ENCODE measurements at regions not wholly inside any gene's neighbourhood (a gene's known extent, or its start where the extent isn't known, plus 50 kb on each side); places are given as distances from the start of the nearest gene placed in this dataset.
A peak's percentile ranks its signal among the peaks of the same experiment; 100 is the strongest.
"Not testable (repeated sequence)": the region's sequence is repeated elsewhere in the genome, so short reads cannot be mapped to it uniquely, and the experiment has no call there.

- H3K9me2 ChIP-seq (replicated peaks; ENCODE audit: insufficient read depth, low read length); H3K27ac ChIP-seq (ENCODE audit: low read length); H3K4me2 ChIP-seq (ENCODE audit: low read depth, low read length); DNase-seq; H3K36me3 ChIP-seq (replicated peaks; ENCODE audit: insufficient read depth, low read length); H3K79me2 ChIP-seq (ENCODE audit: low read length); H2AFZ ChIP-seq (ENCODE audit: low read length); H3K4me3 ChIP-seq (ENCODE audit: low read length); H4K20me1 ChIP-seq (ENCODE audit: insufficient read depth, low read length); H3K9me3 ChIP-seq (replicated peaks; ENCODE audit: insufficient read depth, low read length); H3K27me3 ChIP-seq (replicated peaks; ENCODE audit: insufficient read depth, low read length); H3K9ac ChIP-seq (ENCODE audit: low read length); H3K4me1 ChIP-seq (ENCODE audit: low read length); H3F3A ChIP-seq (ENCODE audit: insufficient read depth, low read length): not testable (repeated sequence)
Observed at GRCh38 chr1:223931476-223931875, 85.7 kb upstream of the TP53BP2 start.

DNA sequence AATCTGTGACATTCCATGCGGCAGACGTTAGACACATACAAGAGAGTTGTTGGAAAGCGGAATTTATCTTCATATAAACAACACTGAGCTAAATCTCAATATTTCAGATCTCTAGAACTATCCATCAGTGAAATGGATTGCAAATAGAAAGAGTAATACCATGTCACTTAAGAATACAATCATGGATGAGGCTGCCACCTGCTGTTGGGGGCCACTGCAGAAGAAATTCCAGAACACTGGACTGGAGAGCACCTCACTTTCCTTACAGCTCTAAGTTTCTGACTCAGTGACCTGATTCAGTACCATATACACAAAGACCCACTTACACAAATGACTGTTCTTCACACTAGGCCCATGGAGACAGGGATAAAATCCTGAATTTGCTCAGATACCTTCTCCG, 75.1 kb upstream of the TP53BP2 start:
- not testable (repeated sequence) for H3K27ac ChIP-seq (ENCODE audit: low read length); H3K4me1 ChIP-seq (ENCODE audit: low read length); H3K27me3 ChIP-seq (replicated peaks; ENCODE audit: insufficient read depth, low read length); H3F3A ChIP-seq (ENCODE audit: insufficient read depth, low read length); H3K79me2 ChIP-seq (ENCODE audit: low read length); H4K20me1 ChIP-seq (ENCODE audit: insufficient read depth, low read length); DNase-seq; H3K9ac ChIP-seq (ENCODE audit: low read length); H3K36me3 ChIP-seq (replicated peaks; ENCODE audit: insufficient read depth, low read length); H2AFZ ChIP-seq (ENCODE audit: low read length); H3K4me3 ChIP-seq (ENCODE audit: low read length); H3K9me3 ChIP-seq (replicated peaks; ENCODE audit: insufficient read depth, low read length); H3K4me2 ChIP-seq (ENCODE audit: low read depth, low read length); H3K9me2 ChIP-seq (replicated peaks; ENCODE audit: insufficient read depth, low read length)

DNA sequence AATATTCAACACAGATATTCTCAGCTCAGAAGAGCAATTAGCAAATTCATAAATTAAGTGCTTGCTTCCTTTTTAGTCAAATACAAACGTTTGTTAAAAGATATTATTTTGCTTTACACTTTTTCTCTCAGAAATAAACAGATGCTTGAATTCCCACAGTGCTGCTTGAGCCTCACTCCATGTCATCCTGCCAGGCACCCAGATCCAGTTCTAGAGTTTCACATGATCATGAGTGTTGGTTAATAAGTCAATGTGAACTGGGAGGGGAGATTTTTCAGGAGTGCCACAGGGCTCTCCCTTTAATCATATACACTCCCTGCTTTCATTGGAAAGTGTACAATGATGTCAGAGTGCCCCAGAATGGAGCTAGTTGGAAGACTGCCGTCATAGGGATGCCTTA, 69.7 kb upstream of the TP53BP2 start:
- not testable (repeated sequence) for H3K27me3 ChIP-seq (replicated peaks; ENCODE audit: insufficient read depth, low read length); H3K27ac ChIP-seq (ENCODE audit: low read length); H4K20me1 ChIP-seq (ENCODE audit: insufficient read depth, low read length); H3K9me3 ChIP-seq (replicated peaks; ENCODE audit: insufficient read depth, low read length); H3K4me3 ChIP-seq (ENCODE audit: low read length); H2AFZ ChIP-seq (ENCODE audit: low read length); H3K9ac ChIP-seq (ENCODE audit: low read length); H3K79me2 ChIP-seq (ENCODE audit: low read length); H3K4me2 ChIP-seq (ENCODE audit: low read depth, low read length); H3K9me2 ChIP-seq (replicated peaks; ENCODE audit: insufficient read depth, low read length); H3F3A ChIP-seq (ENCODE audit: insufficient read depth, low read length); H3K36me3 ChIP-seq (replicated peaks; ENCODE audit: insufficient read depth, low read length); H3K4me1 ChIP-seq (ENCODE audit: low read length); DNase-seq

- not testable (repeated sequence) for H3K27ac ChIP-seq (ENCODE audit: low read length); DNase-seq; H3K79me2 ChIP-seq (ENCODE audit: low read length); H2AFZ ChIP-seq (ENCODE audit: low read length); H3K9ac ChIP-seq (ENCODE audit: low read length); H3K9me2 ChIP-seq (replicated peaks; ENCODE audit: insufficient read depth, low read length); H3K4me1 ChIP-seq (ENCODE audit: low read length); H3F3A ChIP-seq (ENCODE audit: insufficient read depth, low read length); H4K20me1 ChIP-seq (ENCODE audit: insufficient read depth, low read length); H3K27me3 ChIP-seq (replicated peaks; ENCODE audit: insufficient read depth, low read length); H3K9me3 ChIP-seq (replicated peaks; ENCODE audit: insufficient read depth, low read length); H3K4me3 ChIP-seq (ENCODE audit: low read length); H3K36me3 ChIP-seq (replicated peaks; ENCODE audit: insufficient read depth, low read length); H3K4me2 ChIP-seq (ENCODE audit: low read depth, low read length)
Observed at GRCh38 chr1:223913715-223914114, 68.0 kb upstream of the TP53BP2 start.

GRCh38 chr1:223907943-223908587, 62.3 kb upstream of the TP53BP2 start:
- not testable (repeated sequence) for H3K9me2 ChIP-seq (replicated peaks; ENCODE audit: insufficient read depth, low read length); H3K4me3 ChIP-seq (ENCODE audit: low read length); H3K9me3 ChIP-seq (replicated peaks; ENCODE audit: insufficient read depth, low read length); H3K9ac ChIP-seq (ENCODE audit: low read length); H3K36me3 ChIP-seq (replicated peaks; ENCODE audit: insufficient read depth, low read length); H3F3A ChIP-seq (ENCODE audit: insufficient read depth, low read length); H3K4me2 ChIP-seq (ENCODE audit: low read depth, low read length); DNase-seq; H3K27ac ChIP-seq (ENCODE audit: low read length); H3K4me1 ChIP-seq (ENCODE audit: low read length); H3K79me2 ChIP-seq (ENCODE audit: low read length); H3K27me3 ChIP-seq (replicated peaks; ENCODE audit: insufficient read depth, low read length); H4K20me1 ChIP-seq (ENCODE audit: insufficient read depth, low read length); H2AFZ ChIP-seq (ENCODE audit: low read length)
- TF ChIP-seq, protein P1, sequence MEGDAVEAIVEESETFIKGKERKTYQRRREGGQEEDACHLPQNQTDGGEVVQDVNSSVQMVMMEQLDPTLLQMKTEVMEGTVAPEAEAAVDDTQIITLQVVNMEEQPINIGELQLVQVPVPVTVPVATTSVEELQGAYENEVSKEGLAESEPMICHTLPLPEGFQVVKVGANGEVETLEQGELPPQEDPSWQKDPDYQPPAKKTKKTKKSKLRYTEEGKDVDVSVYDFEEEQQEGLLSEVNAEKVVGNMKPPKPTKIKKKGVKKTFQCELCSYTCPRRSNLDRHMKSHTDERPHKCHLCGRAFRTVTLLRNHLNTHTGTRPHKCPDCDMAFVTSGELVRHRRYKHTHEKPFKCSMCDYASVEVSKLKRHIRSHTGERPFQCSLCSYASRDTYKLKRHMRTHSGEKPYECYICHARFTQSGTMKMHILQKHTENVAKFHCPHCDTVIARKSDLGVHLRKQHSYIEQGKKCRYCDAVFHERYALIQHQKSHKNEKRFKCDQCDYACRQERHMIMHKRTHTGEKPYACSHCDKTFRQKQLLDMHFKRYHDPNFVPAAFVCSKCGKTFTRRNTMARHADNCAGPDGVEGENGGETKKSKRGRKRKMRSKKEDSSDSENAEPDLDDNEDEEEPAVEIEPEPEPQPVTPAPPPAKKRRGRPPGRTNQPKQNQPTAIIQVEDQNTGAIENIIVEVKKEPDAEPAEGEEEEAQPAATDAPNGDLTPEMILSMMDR (IDR thresholded peaks at IDR 0.05; ENCODE audit: low read length) = peak; percentile 32; the same call in 1 of the 2 replicates

- not testable (repeated sequence) for H3K4me3 ChIP-seq (ENCODE audit: low read length); H4K20me1 ChIP-seq (ENCODE audit: insufficient read depth, low read length); H3K9ac ChIP-seq (ENCODE audit: low read length); H3K4me2 ChIP-seq (ENCODE audit: low read depth, low read length); H3K27ac ChIP-seq (ENCODE audit: low read length); H2AFZ ChIP-seq (ENCODE audit: low read length); H3K27me3 ChIP-seq (replicated peaks; ENCODE audit: insufficient read depth, low read length); H3K9me3 ChIP-seq (replicated peaks; ENCODE audit: insufficient read depth, low read length); H3F3A ChIP-seq (ENCODE audit: insufficient read depth, low read length); DNase-seq; H3K9me2 ChIP-seq (replicated peaks; ENCODE audit: insufficient read depth, low read length); H3K4me1 ChIP-seq (ENCODE audit: low read length); H3K79me2 ChIP-seq (ENCODE audit: low read length); H3K36me3 ChIP-seq (replicated peaks; ENCODE audit: insufficient read depth, low read length)
Observed at GRCh38 chr1:223903221-223903620, 57.5 kb upstream of the TP53BP2 start.

GRCh38 chr1:223899775-223900174, 54.0 kb upstream of the TP53BP2 start:
- not testable (repeated sequence) for H3K9ac ChIP-seq (ENCODE audit: low read length); H3K79me2 ChIP-seq (ENCODE audit: low read length); H2AFZ ChIP-seq (ENCODE audit: low read length); H4K20me1 ChIP-seq (ENCODE audit: insufficient read depth, low read length); DNase-seq; H3K4me2 ChIP-seq (ENCODE audit: low read depth, low read length); H3K4me3 ChIP-seq (ENCODE audit: low read length); H3K36me3 ChIP-seq (replicated peaks; ENCODE audit: insufficient read depth, low read length); H3K4me1 ChIP-seq (ENCODE audit: low read length); H3K9me3 ChIP-seq (replicated peaks; ENCODE audit: insufficient read depth, low read length); H3K9me2 ChIP-seq (replicated peaks; ENCODE audit: insufficient read depth, low read length); H3K27me3 ChIP-seq (replicated peaks; ENCODE audit: insufficient read depth, low read length); H3F3A ChIP-seq (ENCODE audit: insufficient read depth, low read length); H3K27ac ChIP-seq (ENCODE audit: low read length)

Measured in MM.1S (cell line).